Limb (tissue), 2 donors: ENCODE measurements at regions not wholly inside any gene's neighbourhood (a gene's known extent, or its start where the extent isn't known, plus 50 kb on each side); places are given as distances from the start of the nearest gene placed in this dataset.

Source experiments
- DNase-seq, 2 donors: peaks; one replicate each; pipeline ENCODE4 v3.0.0-alpha.2; 2016; ENCODE audit errors: extremely low spot score in 2 of 2

DNA sequence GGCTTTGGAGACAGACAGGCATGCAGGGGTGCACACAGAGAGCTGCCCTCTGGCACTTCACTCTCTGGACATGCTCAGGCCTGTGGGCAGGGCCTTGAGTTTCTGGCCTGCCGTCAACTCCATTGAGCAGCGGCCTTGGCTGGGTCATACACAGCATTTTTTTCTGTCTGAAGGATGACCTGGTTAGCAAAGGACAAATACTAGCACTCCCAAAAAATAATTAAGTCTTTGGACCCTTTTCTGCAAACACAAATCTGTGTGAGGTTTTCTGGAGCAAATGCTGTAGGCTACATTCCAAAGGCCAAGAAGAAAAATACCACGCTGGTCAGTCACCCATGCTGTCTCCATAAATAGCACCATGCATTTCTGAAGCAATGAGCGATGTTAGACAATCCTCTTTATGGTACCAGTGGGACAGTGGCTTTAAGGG is 124.7 kb upstream of the CTAGE1 start:
- no peak for DNase-seq

GRCh38 chr18:22543769-22544168 is 126.1 kb upstream of the CTAGE1 start:
- no peak for DNase-seq

GRCh38 chr18:22544626-22545025 is 126.9 kb upstream of the CTAGE1 start:
- no peak for DNase-seq

DNA sequence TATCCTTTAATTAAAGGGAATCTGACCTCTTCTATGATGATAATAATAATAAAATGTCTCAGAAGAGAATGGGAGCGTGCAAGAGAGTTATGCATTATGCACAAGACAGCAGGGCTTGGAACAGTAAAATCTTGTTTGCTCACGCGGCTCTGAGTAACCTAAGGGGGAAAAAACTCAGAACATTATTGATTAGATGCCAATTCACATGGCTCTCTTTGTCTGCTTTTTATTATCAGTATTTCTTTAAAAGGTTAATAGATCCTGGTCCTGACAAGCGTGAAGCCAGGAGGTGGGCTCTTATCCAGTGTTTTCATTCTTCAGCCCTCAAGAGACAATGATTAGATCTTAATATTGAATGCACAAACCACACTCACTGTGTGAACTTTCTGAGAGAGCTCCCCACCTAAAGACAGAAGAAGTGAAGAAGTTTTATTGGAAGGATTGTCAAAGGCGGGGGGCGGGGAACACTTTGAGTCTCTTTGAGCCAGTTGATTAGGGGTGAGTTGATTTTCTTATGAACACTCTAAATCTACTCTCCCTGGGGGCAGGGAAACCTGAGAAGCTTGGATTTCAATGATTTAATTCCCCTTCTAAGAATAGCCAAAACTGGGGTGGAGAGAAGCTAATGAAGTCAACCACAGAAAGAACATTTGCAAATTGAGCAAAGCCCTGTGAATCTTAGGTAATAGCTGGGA is 127.5 kb upstream of the CTAGE1 start:
- no peak for DNase-seq

DNA sequence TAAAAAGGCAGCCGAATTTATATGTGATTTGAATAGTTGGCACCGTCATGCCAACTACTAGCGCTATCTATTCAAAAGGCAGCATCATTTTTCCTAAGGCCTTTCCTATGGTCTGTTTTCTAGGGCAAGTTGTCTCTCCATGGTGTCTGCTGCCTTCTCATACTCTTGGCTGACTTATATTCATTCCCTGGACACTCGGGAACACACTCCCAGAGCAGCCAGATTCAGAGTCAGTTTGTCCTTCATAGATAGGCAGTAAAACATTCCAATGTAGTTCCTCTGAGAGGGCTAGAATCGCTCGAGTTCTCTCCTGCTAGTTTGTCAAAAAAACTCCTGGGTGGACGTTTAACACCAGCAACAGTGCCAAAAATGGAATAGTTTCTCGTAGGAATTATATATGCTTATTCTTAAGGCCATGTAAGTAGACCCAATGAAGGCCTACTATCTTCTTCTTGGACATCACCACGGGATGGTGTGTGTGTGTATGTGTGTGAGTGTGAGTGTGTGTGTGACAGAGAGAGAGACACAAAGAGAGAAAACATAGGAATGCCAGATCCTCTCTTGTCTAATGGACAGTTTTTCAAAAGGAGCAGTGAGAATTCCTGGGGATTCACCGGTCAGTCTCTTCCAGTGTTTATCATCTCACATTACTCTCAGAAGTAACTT is 129.3 kb upstream of the CTAGE1 start:
- no peak for DNase-seq

DNA sequence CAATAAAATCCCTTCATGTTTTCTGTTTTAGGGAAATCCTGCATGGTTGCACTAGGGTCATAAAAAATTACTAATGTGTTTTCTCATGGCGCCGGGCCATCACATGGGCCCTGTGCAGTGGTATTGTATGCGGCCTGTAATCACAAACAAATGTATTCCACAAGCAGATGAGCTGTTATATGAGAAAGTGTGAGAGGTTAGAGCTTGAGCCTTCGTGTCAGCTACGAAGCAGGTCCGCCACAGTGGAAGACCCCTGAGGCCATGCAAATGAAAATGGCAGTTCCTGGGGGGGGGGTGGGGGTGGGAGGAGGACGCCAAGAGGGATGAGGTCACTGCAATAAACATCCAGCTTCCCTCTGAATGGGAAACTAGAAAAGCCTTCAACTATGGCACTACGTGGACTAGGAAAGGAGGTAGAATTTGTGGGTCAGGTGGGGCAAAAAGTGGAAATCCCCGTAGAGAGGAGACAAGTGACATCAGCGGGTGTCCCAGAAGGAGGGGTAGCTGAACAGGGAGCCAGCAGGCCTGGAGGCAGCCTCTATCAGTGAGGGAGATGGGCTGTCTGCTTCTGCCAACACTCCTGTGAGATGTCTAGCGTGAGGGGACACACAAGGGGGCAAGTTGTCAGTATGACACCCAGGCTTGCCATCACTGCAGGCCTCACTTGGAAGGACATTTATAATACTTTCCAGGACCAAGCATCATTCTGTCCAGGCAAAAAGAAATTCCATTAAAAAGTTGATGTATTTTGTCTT is 130.3 kb upstream of the CTAGE1 start:
- DNase-seq: peak; percentile 51

DNA sequence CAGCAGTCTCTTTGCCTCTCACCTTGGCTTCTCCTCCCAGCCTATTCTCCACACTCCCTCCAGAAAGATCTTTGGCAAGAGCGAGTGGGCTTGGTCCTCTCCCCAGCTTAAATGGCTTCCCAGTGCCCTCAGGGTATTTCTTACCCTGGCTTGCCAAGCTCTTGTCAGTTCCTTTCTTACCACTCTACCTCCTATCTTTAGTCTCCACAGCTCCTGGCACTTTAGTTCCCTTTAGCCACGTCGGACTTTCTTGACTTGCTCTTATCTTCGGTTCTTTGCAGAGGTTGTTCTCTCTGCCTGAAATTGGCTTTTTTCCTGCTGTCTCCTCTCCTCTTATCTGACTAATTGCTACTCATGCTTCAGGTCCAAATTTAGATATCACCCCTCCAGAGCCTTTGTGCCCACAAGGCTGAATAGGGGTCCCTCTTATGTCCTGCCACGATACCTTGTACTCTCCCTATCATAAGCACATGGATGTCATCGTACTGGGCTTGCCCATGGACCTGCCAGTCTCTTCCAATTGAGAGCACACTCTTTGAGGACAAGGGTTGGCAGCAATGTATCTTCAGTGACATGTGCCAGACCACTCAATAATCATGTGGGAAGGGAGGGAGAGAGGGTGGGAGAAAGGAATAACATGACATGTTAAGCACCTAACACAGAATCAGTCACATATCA is 131.7 kb upstream of the CTAGE1 start:
- DNase-seq: no peak

- no peak for DNase-seq
Measured at GRCh38 chr18:22550366-22550765, 132.7 kb upstream of the CTAGE1 start.

GRCh38 chr18:22550861-22551260 is 133.1 kb upstream of the CTAGE1 start:
- DNase-seq: no peak

- DNase-seq: no peak
Measured at GRCh38 chr18:22551536-22552151, 133.9 kb upstream of the CTAGE1 start.

DNA sequence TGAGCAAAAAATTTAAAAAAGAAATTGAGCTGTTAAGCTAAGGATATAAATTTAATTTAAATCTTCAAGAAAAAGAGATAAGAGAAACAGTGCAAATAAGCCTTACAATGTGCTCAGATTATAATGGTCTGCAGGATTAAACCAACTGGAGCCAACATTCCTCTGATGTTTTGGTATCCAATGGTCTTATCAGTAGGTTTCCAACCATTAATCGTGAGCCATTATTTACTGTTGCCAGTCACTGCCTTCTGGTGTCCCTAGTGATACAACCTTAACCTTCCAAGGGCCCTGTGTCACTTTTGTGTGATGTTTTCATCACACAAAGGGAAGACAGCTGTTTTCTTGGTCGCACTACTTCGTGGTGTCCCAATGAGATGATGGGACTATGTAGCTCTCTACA is 134.5 kb upstream of the CTAGE1 start:
- DNase-seq: no peak

GRCh38 chr18:22552899-22553460 is 135.3 kb upstream of the CTAGE1 start:
- DNase-seq: no peak

DNA sequence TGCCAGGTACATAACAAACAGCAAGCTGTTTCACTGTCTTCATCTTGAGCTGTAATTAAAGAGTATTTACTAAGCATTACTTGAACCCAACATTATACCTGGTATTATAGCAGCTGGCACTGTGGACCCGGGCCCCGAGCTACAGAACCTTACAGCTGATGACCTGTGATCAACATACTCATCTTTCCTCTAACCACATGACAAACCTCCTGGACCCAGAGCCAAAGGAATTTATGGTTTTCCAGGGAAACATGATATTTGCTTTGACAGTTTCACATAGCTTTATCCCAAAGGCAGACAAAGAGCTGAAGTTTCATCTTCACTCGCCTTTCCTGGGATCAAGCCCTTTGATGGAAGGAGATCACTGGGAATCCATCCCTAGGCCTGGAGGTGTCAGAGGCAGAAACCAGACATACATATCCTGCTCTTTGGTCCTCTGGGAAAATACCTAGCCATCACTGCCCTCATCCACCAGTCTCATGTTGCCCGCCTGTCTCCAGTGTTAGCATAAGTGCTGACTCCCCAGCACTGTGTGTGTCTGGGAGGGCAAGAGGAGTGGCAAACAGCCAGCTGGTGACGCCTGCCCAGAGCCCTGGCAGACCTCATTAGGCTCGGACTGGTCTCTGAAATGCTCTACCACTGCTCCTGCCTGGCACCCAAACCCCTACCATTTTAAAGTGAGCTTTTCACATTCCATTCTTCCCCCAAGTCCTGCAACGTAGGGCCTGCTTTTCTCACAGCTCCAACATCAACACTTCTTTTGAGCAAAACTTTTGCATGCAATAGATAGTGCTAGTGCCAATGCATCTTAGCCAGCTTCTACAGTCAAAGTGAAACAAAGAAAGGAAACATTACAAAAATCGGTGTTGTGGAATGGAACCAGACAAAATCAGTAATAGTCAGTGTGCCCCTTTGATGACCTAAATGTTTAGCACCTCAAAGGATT is 138.8 kb upstream of the CTAGE1 start:
- DNase-seq: no peak

DNA sequence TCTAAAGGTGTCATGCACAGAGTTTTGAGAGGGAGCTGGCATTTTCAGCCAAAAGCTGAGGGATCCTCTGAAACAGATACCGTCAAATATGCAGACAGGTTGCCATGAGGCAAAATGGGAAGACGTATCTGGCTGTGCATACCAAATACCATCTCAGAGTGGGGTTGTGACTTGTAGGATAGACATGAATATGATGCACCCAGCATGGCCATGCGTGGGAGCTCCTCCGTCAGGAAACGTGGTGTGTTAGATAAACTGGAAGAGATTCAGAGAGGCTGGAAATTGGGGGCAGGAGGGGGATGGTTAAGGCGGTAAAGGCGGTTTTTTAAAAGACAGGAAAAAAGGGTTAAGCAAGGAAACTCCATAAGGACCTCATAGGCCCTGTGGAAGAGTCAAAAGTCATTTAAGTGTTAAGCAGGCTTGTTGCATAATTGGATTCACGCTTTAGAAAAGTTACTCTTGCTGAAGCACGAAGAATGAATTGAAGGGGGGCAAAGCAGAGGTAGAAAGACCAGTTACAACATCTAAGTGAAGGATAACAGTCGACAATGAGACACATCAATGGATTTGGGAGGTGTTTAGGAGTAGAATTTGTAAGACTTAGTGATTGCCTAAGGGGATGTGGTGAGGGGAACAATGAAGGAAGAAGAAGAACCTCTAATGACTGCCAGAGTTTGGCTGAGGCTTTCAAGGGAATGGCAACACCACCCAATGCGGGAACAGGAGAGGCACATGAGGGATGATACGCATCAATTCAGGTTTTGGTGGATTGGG is 139.6 kb upstream of the CTAGE1 start:
- no peak for DNase-seq

- peak; percentile 33 to 61 for DNase-seq
Measured at GRCh38 chr18:22558945-22559385, 141.2 kb upstream of the CTAGE1 start.

- DNase-seq: peak; percentile 44 to 71
Measured at GRCh38 chr18:22559414-22560274, 141.9 kb upstream of the CTAGE1 start.

DNA sequence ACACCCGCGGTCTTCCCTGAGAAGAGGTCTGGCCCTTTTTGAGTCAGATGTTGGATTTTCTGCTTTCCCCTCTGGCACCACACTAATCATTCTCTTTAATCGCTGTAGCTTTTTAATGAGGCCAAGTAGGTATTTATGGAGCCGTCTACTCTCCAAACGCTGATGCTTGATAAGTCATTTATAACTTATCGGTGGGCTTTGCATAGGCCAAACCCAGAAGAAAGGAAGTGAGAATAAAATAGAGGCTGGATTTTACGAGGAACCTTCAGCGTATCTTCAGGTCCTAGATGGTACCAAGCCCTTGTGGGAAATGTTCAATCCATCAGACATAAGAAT is 142.5 kb upstream of the CTAGE1 start:
- DNase-seq: no peak

DNA sequence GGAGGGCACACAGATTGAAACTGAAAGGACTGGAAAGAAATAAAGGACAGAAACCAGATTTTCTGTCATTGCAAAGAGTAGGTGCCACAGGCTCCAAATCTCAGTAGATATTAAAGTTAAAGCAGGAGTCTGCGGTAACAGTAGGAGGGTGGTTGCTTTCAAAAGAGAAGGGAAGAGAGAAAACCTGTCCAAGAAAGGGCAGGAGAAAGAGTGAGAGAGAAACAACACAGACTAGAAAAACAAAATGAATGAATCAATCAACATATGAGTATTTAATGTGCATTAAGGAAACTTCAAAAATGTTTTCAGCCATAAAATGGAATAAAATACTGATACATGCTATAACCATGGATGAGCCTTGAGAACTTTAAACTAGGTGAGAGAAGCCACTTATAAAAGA is 143.1 kb upstream of the CTAGE1 start:
- no peak for DNase-seq
